HepG2 (cell line): ENCODE measurements at regions not wholly inside any gene's neighbourhood (a gene's known extent, or its start where the extent isn't known, plus 50 kb on each side); places are given as distances from the start of the nearest gene placed in this dataset.

ENCODE experiments used
- ATAC-seq: fragments of 200-7000 bp; cut with Tn5 transposase; 3 replicates; pipeline ENCODE4 v1.9.1; 2020; ENCODE audit warnings: mild to moderate bottlenecking, moderate library complexity
- BruUV-seq: library from RNA; stranded (reverse); fragments of 400-500 nt; replicated peaks from 2 replicates; lab custom pipeline; 2021; lab: Mats Ljungman, UMichigan
- CTCF ChIA-PET: fragments of 300-600 bp; formaldehyde crosslinking; extraction: SDS; loops from one replicate; lab custom pipeline; 2021; ENCODE audit warnings: low total read pairs, inconsistent platforms, low intra/inter-chr PET ratio; lab: Yijun Ruan, JAX
- POLR2A ChIA-PET: fragments of 350-600 bp; sonication (Branson Sonifier 250); formaldehyde crosslinking; loops from one replicate; lab custom pipeline; 2020; ENCODE audit warnings: antibody characterized with exemption, inconsistent platforms; lab: Yijun Ruan, JAX
- DNase-seq: peaks from one replicate; pipeline ENCODE4 v3.0.0-alpha.2; 2015; ENCODE audit warnings: low spot score
- FAIRE-seq: peaks from 3 replicates; lab custom pipeline; 2011; peaks lifted over from hg19 to GRCh38; lab: Jason Lieb, UNC
- H2AFZ ChIP-seq: one replicate; pipeline ENCODE4 v1.6.1; 2011; ENCODE audit warnings: low read length, inconsistent platforms
- H3K27ac ChIP-seq: fragments of 300-600 bp; 3 replicates; pipeline ENCODE4 v1.8.0; 2011; ENCODE audit warnings: mixed run types, mild to moderate bottlenecking, mixed read lengths, low read length, inconsistent platforms; ENCODE audit not compliant: insufficient read depth; ENCODE audit errors: extremely low read length
- H3K27me3 ChIP-seq, 2 experiments: fragments of 200-600 bp in 1 of 2; 2 replicates in 1 of 2; 3 replicates in 1 of 2; pipeline versions ENCODE4 v1.6.0 to v1.8.0; 2011; ENCODE audit warnings: low read length in 2 of 2, mild to moderate bottlenecking in 2 of 2, moderate library complexity in 2 of 2, inconsistent platforms in 1 of 2; ENCODE audit not compliant: insufficient read depth in 2 of 2, control insufficient read depth in 1 of 2
- H3K36me3 ChIP-seq, 2 experiments: fragments of 200-600 bp in 1 of 2; replicated peaks in 1 of 2; 2 replicates in 1 of 2; 3 replicates in 1 of 2; pipeline versions ENCODE4 v1.5.1 to v1.8.0; 2011; ENCODE audit warnings: low read length in 2 of 2, inconsistent platforms in 1 of 2; ENCODE audit not compliant: insufficient read depth in 2 of 2, control insufficient read depth in 1 of 2
- H3K4me1 ChIP-seq: 2 replicates; pipeline ENCODE4 v1.5.1; 2012; ENCODE audit warnings: low read length, inconsistent platforms; ENCODE audit not compliant: insufficient read depth
- H3K4me2 ChIP-seq: 2 replicates; pipeline ENCODE4 v1.6.0; 2011; ENCODE audit warnings: low read depth, low read length, inconsistent platforms
- H3K4me3 ChIP-seq, 3 experiments: fragments of 200-600 bp in 1 of 3; sonication (generic), shearing (Covaris generic) in 1 of 3; replicated peaks in 1 of 3; 2 replicates each; pipeline ENCODE4 v1.5.1; 2011 to 2016; ENCODE audit warnings: low read length in 3 of 3, inconsistent platforms in 2 of 3, low read depth in 2 of 3, mild to moderate bottlenecking in 2 of 3, control low read depth in 1 of 3, mixed read lengths in 1 of 3; ENCODE audit not compliant: insufficient read depth in 1 of 3
- H3K79me2 ChIP-seq: one replicate; pipeline ENCODE4 v1.6.1; 2011; ENCODE audit warnings: low read length, inconsistent platforms; ENCODE audit not compliant: insufficient read depth
- H3K9ac ChIP-seq: 2 replicates; pipeline ENCODE4 v1.6.0; 2011; ENCODE audit warnings: mild to moderate bottlenecking, low read depth, low read length, inconsistent platforms; ENCODE audit not compliant: insufficient read depth
- H3K9me3 ChIP-seq: 2 replicates; pipeline ENCODE4 v1.5.1; 2012; ENCODE audit warnings: mild to moderate bottlenecking, low read length
- H4K20me1 ChIP-seq: 2 replicates; pipeline ENCODE4 v1.6.0; 2011; ENCODE audit warnings: inconsistent platforms, mild to moderate bottlenecking, low read length, moderate library complexity; ENCODE audit not compliant: insufficient read depth
- AGO2 ChIP-seq: fragments of 200-400 bp; formaldehyde crosslinking; optimal IDR thresholded peaks from 2 replicates; pipeline ENCODE3; 2017; ENCODE audit warnings: mild to moderate bottlenecking, low read depth, low read length, moderate library complexity
- ATF7 ChIP-seq, 2 experiments: fragments of 450-650 bp in 1 of 2; sonication (generic) in 1 of 2; formaldehyde crosslinking in 1 of 2; IDR thresholded peaks; 2 replicates each; pipeline versions ENCODE4 v1.4.0 to v1.6.1; 2016 to 2020; ENCODE audit warnings: antibody characterized with exemption in 1 of 2, mild to moderate bottlenecking in 1 of 2, missing genetic modification reagents in 1 of 2
- CBX5 ChIP-seq: sonication (generic); formaldehyde crosslinking; IDR thresholded peaks from 2 replicates; pipeline ENCODE4 v1.4.0; 2020; ENCODE audit warnings: missing genetic modification reagents, borderline replicate concordance
- CERS6 ChIP-seq: sonication (generic); formaldehyde crosslinking; IDR thresholded peaks from 2 replicates; pipeline ENCODE4 v1.5.0; 2020; ENCODE audit warnings: missing genetic modification reagents
- GFI1 ChIP-seq: sonication (generic); formaldehyde crosslinking; IDR thresholded peaks from 2 replicates; pipeline ENCODE4 v1.5.0; 2020; ENCODE audit warnings: missing genetic modification reagents, mild to moderate bottlenecking, borderline replicate concordance
- KDM5B ChIP-seq: sonication (generic); formaldehyde crosslinking; IDR thresholded peaks from 2 replicates; pipeline ENCODE4 v1.4.0; 2020; ENCODE audit warnings: missing genetic modification reagents, mild to moderate bottlenecking, borderline replicate concordance
- MBNL3 ChIP-seq: fragments of 250-450 bp; sonication (Bioruptor Pico); conservative IDR thresholded peaks from 2 replicates; pipeline ENCODE4 v1.8.0; 2022; ENCODE audit warnings: mild to moderate bottlenecking, inconsistent platforms
- MIER2 ChIP-seq: IDR thresholded peaks from 2 replicates; pipeline ENCODE4 v1.6.1; 2016; ENCODE audit warnings: missing biosample characterization, missing genetic modification reagents
- MIER3 ChIP-seq: IDR thresholded peaks from 2 replicates; pipeline ENCODE4 v1.6.1; 2016; ENCODE audit warnings: missing compliant biosample characterization, borderline replicate concordance
- NR1H2 ChIP-seq: sonication (generic); formaldehyde crosslinking; IDR thresholded peaks from 2 replicates; pipeline ENCODE4 v1.8.1; 2022; ENCODE audit warnings: low read depth, missing genetic modification reagents, borderline replicate concordance
- TSC22D2 ChIP-seq: sonication (generic); formaldehyde crosslinking; IDR thresholded peaks from 2 replicates; pipeline ENCODE4 v1.5.1; 2020; ENCODE audit warnings: missing genetic modification reagents, mild to moderate bottlenecking, borderline replicate concordance
- ZFP36 ChIP-seq: fragments of 150-350 bp; IDR thresholded peaks from 2 replicates; pipeline ENCODE4 v1.6.1; 2018; ENCODE audit warnings: borderline replicate concordance, low read length, low read depth; ENCODE audit not compliant: partially characterized antibody
- ZNF12 ChIP-seq: sonication (generic); formaldehyde crosslinking; IDR thresholded peaks from 2 replicates; pipeline ENCODE4 v1.5.0; 2020; ENCODE audit warnings: missing genetic modification reagents
- ZNF143 ChIP-seq: sonication (generic); formaldehyde crosslinking; IDR thresholded peaks from 2 replicates; pipeline ENCODE4 v1.4.0; 2020; ENCODE audit warnings: missing genetic modification reagents
- ZNF746 ChIP-seq: sonication (generic); formaldehyde crosslinking; IDR thresholded peaks from 2 replicates; pipeline ENCODE4 v1.8.0; 2022; ENCODE audit warnings: mild to moderate bottlenecking, missing genetic modification reagents
- ZNF83 ChIP-seq: sonication (generic); formaldehyde crosslinking; IDR thresholded peaks from 2 replicates; pipeline ENCODE4 v1.4.0; 2020; ENCODE audit warnings: missing genetic modification reagents, mild to moderate bottlenecking, borderline replicate concordance
- WGBS: methylation state at CpG from one replicate; pipeline ENCODE4 v1.1.6; 2017; ENCODE audit warnings: low lambda C conversion rate; 5-methylcytosine and 5-hydroxymethylcytosine counted together
- in situ Hi-C: cut with HindIII; loops from 2 replicates; pipeline ENCODE4 v1.10.0; 2017; ENCODE audit warnings: low pct_unique_long_range_greater_than_20kb; ENCODE audit not compliant: extremely low pct_ligation_motif_present
- intact Hi-C: fragments of 100-400 bp; cut with micrococcal nuclease; formaldehyde crosslinking; loops from one replicate; pipeline ENCODE4 v1.10.0; 2022; ENCODE audit not compliant: unreplicated experiment
- TF ChIP-seq, protein P1 (sequence below): IDR thresholded peaks from 2 replicates; pipeline ENCODE4 v1.6.1; 2018; ENCODE audit warnings: missing genetic modification reagents
- TF ChIP-seq, protein P2 (sequence below): sonication (generic); formaldehyde crosslinking; IDR thresholded peaks from 2 replicates; pipeline ENCODE4 v1.4.0; 2020; ENCODE audit warnings: mild to moderate bottlenecking, missing genetic modification reagents
- TF ChIP-seq, protein P3 (sequence below): sonication (generic); formaldehyde crosslinking; IDR thresholded peaks from 2 replicates; pipeline ENCODE4 v1.4.0; 2020; ENCODE audit warnings: missing genetic modification reagents

GRCh38 chr12:131577766-131578165 lies 133.1 kb upstream of the SFSWAP start:
- ChIA-PET POLR2A (no interaction called here), CTCF (no interaction called here)
- BruUV-seq, result no TSS peak
- ATAC-seq (no peak), FAIRE-seq (no peak), DNase-seq (no peak)
- 16% methylated on average over 5 of the region's 6 CpGs for WGBS
- Histone ChIP-seq H2AFZ (no peak overlapping the region), H3K4me1 (no peaks in the 10 kb centered on the region), H4K20me1 (no peaks in the 10 kb centered on the region), H3K27me3 (peaks cover 4 to 53% of the 10 kb centered on the region in 2 experiments), H3K27ac (no peak overlapping the region), H3K36me3 (no peaks in the 10 kb centered on the region), H3K4me3 (no peak overlapping the region), H3K9ac (no peak overlapping the region), H3K4me2 (no peak overlapping the region), H3K9me3 (no peaks in the 10 kb centered on the region), H3K79me2 (no peaks in the 10 kb centered on the region)
- in situ Hi-C loops, result no loop called here
- TF ChIP-seq GFI1 (CRISPR knock-in tag) (no peak), ZNF12 (CRISPR knock-in tag) (no peak), MIER2 (CRISPR knock-in tag) (no peak), ZNF143 (CRISPR knock-in tag) (no peak), CBX5 (CRISPR knock-in tag) (no peak), NR1H2 (no peak), AGO2 (no peak), ZNF83 (no peak), ZFP36 (no peak), CERS6 (CRISPR knock-in tag) (no peak), MBNL3 (CRISPR knock-in tag) (no peak), TSC22D2 (CRISPR knock-in tag) (no peak), ZNF746 (CRISPR knock-in tag) (no peak), ATF7 (IDR thresholded peaks at IDR 0.05) (no peak), ATF7 (CRISPR knock-in tag; IDR thresholded peaks at IDR 0.05) (no peak), MIER3 (CRISPR knock-in tag) (no peak), KDM5B (CRISPR knock-in tag) (no peak)
- TF ChIP-seq, protein P1, sequence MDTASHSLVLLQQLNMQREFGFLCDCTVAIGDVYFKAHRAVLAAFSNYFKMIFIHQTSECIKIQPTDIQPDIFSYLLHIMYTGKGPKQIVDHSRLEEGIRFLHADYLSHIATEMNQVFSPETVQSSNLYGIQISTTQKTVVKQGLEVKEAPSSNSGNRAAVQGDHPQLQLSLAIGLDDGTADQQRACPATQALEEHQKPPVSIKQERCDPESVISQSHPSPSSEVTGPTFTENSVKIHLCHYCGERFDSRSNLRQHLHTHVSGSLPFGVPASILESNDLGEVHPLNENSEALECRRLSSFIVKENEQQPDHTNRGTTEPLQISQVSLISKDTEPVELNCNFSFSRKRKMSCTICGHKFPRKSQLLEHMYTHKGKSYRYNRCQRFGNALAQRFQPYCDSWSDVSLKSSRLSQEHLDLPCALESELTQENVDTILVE (CRISPR knock-in tag), result no peak
- TF ChIP-seq, protein P2, sequence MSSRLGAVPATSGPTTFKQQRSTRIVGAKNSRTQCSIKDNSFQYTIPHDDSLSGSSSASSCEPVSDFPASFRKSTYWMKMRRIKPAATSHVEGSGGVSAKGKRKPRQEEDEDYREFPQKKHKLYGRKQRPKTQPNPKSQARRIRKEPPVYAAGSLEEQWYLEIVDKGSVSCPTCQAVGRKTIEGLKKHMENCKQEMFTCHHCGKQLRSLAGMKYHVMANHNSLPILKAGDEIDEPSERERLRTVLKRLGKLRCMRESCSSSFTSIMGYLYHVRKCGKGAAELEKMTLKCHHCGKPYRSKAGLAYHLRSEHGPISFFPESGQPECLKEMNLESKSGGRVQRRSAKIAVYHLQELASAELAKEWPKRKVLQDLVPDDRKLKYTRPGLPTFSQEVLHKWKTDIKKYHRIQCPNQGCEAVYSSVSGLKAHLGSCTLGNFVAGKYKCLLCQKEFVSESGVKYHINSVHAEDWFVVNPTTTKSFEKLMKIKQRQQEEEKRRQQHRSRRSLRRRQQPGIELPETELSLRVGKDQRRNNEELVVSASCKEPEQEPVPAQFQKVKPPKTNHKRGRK (CRISPR knock-in tag), result no peak
- TF ChIP-seq, protein P3, sequence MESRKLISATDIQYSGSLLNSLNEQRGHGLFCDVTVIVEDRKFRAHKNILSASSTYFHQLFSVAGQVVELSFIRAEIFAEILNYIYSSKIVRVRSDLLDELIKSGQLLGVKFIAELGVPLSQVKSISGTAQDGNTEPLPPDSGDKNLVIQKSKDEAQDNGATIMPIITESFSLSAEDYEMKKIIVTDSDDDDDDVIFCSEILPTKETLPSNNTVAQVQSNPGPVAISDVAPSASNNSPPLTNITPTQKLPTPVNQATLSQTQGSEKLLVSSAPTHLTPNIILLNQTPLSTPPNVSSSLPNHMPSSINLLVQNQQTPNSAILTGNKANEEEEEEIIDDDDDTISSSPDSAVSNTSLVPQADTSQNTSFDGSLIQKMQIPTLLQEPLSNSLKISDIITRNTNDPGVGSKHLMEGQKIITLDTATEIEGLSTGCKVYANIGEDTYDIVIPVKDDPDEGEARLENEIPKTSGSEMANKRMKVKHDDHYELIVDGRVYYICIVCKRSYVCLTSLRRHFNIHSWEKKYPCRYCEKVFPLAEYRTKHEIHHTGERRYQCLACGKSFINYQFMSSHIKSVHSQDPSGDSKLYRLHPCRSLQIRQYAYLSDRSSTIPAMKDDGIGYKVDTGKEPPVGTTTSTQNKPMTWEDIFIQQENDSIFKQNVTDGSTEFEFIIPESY, result no peak
- intact Hi-C loops, result no loop called here
